ENCODE measurements at regions not wholly inside any gene's neighbourhood (a gene's known extent, or its start where the extent isn't known, plus 50 kb on each side); places are given as distances from the start of the nearest gene placed in this dataset.

DNA sequence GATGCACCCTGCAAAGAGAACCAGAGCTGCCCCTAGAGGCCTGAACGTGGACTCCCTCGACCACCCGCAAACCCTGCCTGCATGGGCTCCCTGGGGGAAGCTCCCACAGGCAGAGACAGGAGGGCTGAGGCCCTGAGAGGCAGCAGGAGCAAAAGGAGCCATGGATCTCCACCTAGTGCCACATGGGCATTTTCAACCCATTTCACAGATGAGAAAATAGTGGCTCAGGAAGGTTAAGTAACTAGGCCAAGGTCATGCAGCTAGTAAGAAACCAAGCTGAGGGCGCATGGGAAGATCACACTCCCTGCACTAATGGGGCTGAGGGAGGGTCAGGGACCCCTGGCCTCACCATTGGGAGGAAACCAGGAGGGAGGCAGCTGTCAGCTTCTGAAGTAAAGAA lies 271.7 kb upstream of the RAB6C start:
- DNase-seq (ENCODE audit: low read depth in 2 of 2, low spot score in 1 of 2): no peak

DNA sequence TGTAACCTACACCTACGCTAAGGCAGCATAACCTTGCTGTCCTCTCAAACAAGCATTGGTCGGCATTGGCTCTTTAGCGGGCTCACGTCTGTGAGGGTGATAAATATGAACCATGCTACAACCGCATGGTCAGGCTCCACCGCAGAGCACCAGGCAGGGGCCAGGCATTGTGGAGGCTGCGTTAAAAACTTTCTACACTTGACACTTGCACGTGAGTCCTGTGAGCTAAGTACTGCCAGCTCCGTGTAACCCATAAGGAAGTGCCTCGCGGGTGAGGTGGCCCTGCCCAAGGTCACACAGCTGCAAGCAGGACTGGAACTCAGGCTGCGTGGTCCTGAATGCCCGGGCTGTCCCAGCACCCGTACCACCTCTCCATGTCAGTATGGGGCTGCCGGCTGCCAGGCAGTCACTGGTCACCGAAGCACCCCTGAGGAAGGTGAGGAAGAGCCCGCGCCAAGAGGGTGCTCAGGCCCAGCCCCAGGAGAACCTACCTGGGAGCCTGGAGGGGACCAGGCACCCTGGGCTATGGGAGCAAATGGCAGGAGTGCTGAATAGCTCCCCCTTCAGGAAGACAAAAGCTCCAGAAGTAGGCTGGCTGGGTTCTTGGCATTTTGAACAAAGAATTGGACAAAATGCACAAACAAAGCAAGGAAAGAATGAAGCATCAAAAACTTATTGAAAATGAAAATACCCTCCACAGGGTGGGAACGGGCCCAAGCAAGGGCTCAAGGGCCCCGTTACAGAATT lies 271.1 kb upstream of the RAB6C start:
- DNase-seq (ENCODE audit: low read depth in 2 of 2, low spot score in 1 of 2): no peak

DNA sequence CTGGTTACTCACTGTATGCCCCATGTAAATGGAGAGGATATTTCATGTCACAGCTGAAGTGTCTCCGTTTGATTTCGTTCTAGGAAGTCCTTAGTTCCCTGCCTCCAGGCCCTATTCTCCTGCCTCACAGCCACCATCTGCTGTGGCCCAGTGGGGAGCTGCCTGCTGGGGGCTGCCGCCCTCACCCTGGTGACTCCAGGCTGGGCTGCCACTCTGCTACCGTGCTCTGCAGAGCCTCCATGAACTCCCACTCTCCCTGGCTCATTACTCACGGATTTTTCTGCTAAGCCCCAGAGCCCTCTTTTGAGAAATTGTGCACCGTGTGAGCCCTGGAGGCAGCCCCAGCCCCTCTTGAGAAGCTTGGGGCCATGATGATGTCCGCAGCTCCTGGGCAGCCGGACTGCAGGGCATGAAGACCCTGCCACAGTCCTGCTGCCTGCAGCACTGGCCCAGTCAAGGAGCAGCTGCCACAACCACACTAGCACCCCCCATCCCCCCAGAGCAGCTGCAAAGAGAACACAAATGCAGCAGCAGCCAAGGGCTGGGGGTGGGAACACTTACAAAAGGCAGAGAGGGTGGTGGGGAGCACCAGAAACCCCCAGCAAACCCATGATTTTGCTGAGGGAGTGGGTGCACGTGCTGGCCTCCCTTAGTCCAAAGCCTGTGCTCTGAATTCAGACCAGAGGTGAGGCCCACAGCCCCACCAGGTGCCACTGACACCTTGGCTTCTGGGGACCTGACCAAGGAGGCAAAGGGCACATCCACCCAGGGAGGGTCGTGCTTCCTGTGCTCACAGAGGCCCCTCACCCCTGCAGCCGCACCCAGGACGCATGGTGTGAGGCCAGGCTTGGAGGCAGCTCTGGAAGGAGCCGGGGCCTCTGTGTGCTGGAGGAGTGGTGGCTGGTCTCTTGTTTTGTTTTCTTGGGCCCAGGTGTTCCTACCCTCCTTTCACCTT lies 270.2 kb upstream of the RAB6C start:
- no peak for DNase-seq (ENCODE audit: low read depth in 2 of 2, low spot score in 1 of 2)

DNA sequence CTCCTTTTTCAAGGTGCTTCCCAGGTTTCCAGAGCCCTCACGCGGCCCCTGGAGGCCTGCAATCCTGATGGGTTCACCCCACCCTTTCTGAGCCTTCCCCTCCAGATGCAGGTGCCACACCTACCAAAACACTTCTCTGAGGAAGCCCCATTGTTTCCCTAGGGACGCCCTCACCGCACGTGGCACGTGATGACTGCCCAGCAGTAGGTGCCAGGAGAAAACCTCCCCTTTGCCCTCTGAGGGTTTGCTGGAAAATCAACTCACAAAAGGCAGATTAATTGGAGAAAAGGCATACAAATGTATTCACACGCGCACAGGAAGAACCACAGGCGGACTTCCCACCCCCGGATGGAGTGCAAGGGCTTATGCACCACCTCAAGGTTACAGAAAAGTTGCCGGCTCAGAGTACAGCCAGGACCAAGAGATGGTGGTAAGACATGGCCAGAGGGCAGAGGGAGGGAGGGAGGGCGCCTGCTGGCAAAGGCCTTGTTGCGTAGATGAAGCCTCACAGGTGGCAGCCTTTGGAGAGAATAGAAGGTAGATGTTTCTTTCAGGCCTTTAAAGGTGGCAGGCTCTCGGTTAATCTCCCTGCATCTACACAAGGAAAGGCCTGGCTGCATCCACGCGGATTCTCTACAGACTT lies 269.4 kb upstream of the RAB6C start:
- DNase-seq (ENCODE audit: low read depth in 2 of 2, low spot score in 1 of 2): no peak

DNA sequence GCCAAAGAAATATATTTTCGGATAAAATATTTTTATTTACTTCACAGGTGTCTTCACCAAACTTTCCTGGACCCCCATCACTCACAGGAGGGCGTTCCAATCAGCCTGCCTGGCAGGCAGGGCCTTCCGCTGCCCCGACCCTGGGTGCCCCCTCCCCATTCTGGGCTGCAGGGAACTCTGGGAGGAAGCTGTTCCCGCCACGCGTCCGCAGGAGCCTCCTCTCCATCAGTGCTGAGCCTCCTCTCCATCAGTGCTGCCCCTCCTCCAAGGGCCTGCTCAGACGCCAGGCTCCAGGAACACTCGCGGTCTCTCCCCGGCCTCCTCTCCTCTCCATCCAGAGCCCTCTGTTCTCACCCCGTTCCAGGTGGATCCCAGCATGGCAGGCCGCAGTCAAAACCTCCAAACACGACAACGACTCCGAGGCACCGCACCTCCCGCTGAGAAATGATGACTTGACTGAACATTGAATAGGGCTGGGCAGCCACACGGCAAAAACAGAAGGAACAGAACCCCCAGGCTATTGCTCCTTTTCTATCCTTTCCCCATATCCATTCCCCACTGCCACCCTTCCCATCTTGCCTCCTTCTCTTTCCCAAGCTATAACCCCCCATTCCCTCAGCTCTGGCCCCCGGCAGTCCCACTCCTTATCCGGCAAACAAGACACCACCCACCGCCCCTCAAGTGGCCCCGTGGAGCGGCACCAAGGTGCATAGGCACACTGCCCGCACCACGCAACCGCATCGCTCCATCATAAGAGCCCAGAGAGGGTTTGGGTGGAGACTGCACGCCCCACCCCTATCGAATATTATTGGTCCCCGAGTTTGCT lies 268.6 kb upstream of the RAB6C start:
- no peak for DNase-seq (ENCODE audit: low read depth in 2 of 2, low spot score in 1 of 2)

DNA sequence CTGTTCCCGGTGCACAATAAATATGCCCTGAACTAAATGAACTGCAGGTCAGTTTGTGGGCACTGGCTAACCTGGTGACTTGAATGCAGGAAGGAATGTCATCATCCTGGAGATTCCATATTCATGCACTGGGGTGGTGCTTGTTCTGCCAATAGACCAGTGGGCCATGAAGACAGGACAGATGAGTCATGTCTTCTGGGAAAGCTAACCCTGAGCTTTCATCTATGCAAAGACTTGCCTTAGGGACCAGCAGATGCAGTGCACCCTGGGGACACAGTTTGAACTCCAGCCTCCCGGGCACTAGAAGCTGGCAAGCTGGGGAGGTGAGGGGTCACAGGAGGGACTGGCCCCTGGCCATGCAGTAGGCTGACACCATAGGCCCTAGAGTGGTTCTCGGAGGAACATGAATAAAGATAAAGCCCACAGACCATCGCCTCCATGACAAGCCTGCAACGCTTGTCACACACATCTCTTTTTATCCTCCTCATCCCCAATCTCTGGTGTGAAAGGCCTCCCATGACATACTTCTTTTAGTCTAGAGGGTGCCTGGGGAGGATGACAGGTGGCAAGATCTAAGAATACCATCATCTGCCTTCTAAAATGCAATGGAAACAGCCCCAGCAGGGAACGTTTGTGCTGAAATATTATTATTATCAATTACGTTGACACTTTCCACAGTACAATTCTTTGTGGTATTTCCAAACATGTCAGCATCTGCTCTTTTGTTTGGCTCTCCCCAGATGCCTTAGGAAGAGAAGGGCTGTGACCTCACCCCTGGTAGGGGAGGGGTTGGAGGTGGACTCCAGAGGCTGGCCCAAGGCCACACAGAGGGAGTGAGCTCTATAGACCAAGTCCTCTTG lies 267.4 kb upstream of the RAB6C start:
- no peak for DNase-seq (ENCODE audit: low read depth in 2 of 2, low spot score in 1 of 2)

DNA sequence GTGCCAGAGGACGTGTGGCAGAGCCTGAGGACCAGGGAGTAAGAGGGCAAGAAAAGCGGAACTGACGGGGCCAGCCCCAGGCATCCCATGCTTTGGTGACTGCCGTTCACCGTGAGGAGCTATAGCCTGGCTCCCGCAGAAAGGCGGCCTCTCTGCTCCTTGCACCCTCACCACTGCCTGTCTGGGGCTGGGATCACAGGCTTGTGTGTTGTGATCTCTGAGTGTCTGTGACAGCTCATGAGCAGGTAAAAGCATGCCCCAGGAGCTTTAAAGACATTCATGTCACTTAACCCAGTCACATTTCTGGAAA lies 266.8 kb upstream of the RAB6C start:
- DNase-seq (ENCODE audit: low read depth in 2 of 2, low spot score in 1 of 2): no peak

DNA sequence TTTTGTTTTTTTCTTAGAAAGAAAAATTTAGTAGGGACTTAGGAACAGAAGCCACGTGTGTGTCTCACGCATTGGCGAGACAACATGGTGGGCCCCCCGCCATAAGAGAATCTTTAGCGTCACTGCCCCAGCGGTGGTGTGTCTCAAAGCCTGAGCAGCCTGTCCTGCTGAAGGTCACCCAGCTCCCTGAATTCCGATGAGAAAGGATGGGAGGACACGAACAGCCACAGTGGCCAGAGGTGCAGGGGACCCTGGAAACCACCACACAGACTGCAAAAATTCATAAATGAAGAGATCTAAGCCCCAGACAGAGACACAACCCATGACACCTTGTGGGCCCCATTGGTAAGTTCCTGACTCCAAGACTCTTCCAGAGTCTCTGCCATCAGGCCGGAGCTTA lies 266.1 kb upstream of the RAB6C start:
- no peak for DNase-seq (ENCODE audit: low read depth in 2 of 2, low spot score in 1 of 2)

DNA sequence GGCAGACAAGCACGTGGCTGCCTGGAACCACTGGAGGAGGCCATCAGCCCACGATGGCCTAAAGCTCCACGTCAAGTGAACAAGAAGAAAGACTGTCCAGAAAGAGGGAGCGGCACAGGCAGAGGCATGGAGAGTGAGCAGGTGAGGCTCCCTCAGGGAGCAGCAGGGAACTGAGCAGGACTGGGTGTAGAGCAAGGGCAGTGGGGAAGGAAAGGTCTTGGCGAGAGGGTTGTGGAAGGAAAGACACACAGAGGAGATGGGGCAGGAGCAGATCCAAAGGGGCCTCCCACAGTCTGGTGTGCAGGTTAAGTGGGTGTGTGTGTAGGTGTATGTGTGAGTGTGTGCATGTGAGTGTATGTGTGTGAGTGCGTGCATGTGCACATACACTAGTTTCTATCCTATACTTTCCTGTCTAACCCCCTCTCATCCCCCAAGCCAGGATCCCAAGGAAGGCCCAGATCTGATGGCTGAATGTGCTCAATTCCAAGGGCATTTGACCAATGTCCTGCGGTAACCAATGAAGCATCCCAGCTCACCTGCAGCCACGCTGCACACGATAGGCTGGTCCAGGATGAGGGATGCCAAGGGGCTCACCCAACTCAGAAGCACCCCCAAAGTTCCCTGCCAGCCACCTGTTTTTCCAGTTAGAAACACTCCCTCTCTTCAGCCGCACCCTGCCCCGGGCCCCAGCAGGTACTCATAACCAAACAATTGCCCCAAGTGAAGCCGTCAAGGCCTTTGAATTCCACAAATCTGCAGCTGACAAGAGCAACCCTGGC lies 262.5 kb upstream of the RAB6C start:
- no peak for DNase-seq (ENCODE audit: low read depth in 2 of 2, low spot score in 1 of 2)

DNA sequence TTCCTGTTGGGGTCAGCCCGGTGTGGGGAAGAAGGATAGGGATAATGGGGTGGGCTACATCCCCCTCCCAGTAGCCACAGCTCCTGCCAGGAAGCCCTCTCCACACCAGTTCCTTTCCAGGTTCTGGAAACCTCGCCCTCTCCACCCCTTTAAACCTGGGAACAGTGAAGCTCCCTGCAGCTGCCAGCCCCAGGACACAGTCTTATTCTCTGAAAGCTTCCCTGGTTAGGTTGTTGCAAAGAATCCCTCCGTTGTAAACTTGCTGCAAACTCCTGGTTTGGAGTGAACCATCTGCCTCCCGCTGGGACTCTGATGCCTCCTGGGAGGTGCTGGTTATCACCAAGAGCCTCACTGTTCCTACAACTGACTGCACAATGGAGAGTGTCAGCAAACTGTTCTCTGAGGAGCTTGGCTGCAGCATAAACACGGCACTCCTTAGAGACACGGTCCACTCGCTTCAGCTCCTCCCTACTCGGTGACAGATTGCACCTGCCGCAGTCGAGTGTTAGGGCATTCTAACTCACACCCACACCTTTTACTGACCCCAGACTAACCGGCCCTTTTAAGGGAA lies 261.8 kb upstream of the RAB6C start:
- DNase-seq (ENCODE audit: low read depth in 2 of 2, low spot score in 1 of 2): no peak

DNA sequence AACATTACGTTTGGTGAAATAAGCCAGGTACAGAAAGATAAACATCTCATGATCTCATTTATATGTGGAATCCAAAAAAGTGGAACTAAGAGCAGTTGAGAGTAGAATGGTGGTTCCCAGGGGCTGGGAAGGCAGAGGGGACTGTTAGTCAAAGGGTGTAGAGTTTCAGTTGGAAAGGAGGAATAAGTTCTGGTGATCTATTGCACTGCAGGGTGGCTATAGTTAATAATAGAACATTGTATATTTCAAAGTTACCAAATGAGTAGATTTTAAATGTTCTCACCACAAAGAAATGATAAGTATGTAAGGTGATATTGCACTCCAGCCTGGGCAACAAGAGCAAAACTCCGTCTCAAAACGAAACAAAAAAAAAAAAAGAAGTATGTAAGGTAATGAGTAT lies 260.1 kb upstream of the RAB6C start:
- DNase-seq (ENCODE audit: low read depth in 2 of 2, low spot score in 1 of 2): no peak

DNA sequence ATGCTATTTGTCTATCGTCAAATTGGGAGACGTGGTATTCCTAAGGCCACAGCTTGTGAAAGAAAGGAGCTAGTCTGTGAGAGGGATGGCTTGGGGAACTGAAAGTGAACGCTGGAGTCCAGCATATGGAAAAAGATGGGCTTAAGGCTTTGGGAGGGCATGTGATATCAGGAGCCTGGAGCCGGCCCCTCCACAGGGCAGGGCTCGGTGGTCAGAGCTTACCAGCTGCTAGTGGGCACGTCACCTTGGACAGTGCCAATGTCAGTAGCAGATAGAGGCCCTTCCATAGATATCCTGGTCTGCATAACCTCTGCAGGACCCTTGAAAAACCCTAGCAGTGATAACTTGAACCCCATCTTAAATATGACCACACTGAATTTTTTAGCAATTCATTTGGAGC lies 259.1 kb upstream of the RAB6C start:
- DNase-seq (ENCODE audit: low read depth in 2 of 2, low spot score in 1 of 2): no peak

DNA sequence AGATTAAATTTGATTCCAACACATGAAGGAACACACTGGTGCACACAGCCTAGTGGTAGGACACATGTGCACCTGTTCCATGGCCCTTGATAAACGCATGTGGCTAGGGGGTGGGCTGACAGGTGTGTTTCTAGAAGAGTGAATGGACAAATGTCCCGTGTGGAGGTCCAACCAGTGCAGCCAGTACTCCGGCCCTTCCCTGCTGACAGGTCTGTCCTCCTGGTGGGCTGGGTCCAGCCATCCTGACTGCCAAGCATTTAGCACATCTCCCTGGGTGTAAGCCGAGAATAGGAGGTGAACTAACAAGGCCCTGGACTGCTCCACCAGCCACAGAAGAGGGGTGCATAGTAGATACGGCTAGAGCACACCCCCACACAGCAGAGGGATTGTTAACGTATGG lies 258.7 kb upstream of the RAB6C start:
- DNase-seq (ENCODE audit: low read depth in 2 of 2, low spot score in 1 of 2): no peak

DNA sequence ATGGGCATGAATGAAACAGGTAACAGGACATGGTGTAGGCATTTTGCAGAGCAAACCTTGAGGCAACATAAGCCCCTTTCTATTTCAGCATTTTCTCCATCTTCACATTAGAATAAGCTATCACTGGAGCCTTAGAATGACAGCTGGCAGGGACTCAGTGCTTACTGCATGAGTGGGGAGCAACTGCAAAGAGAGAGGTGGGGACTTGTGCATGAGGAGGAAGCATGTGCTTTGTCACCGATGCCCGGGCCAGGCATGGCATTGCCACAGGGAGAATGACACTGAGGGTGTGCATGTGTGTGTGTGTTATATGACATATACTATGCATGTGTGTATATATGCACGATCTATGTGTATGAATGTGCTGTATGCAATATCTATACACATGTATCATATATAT lies 258.2 kb upstream of the RAB6C start:
- DNase-seq (ENCODE audit: low read depth in 2 of 2, low spot score in 1 of 2): no peak

DNA sequence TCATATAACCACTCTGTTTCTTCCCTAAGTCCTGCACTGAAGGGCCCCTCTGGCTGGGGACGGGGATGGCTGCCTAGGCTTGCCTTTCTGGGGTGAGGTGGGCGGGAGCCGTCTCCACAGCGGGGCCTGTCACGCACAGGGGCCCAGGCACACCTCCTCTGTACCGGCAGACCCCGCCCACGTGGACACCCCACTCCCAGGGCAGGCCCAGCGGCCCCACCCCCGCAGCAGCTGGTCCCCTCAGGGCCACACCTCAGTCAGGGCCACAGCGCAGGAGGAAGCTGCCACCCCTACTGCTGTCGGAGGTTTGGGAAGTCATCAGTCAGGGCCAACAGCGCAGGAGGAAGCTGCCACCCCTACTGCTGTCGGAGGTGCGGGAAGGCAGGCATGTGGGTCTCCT lies 257.6 kb upstream of the RAB6C start:
- DNase-seq (ENCODE audit: low read depth in 2 of 2, low spot score in 1 of 2): no peak

DNA sequence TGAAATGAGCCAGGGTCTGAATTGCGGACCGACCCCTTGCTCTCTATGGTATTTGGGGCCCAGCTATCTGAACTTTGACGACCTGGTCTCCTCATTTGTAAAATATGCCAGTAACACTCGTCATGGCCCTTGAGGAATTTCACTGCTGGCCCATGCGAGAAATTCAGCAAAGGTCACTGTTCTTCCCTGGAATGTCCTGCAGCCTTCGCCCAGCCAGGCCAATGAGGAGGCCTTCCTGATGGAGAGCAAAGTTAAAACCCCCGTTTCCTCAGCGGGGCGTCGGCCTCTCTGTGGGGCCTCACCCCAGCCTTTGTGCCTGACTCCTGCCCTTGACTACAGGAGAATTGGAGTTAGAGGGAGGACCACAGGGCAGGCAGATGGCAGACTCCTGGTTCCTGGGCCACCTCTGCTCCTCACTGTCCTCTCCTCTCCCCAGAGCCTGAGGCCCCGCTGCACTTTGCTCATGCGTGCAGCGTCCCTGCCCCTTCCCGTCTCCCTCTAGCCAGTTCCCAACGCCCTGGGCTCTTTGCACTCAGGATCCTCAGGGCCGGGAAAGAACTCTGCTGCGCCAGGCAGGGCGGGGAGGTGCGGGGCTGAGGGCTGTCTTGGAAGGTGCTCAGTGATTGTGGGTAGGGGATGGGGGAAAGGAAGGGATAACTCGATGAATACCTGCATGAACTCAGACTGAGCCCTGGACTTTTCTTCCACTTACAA lies 257.0 kb upstream of the RAB6C start:
- DNase-seq (ENCODE audit: low read depth in 2 of 2, low spot score in 1 of 2): no peak

DNA sequence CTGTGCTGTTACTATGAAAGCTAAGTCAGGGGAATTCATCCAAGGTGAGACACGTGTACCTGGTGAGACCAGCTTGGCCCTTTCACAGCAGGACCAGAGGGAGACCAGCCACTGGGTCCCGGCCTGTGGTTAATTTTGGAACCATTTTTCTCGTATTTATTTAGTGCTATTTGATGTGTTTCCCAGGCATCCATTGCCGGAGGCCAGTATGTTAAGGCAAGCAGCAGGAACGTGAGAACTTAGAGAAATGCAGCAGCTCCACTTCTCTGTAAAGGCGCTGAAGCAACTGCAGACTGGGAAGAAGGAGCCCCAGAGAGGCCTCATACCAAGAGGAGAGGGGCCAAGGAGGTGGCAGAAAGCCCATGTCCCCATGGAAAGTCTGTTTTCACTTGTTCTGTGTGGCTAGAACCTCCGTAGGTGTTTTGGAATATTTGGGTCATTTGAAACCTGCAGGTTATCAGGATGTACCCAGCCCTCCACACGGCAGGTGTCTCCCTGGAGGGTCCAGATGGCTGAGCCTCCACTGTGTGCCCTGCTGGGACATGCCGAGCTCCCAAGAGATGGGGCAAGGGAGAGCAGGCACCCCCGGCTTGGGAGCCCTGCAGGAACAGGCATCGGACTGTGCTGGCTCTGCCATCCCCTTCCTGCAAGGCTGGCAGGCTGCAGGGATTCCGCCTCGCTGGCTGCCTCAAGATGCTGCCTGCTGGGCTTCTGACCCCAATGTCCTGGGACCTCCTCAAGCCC lies 256.0 kb upstream of the RAB6C start:
- DNase-seq (ENCODE audit: low read depth in 2 of 2, low spot score in 1 of 2): no peak
